GM21576 (cell line): ENCODE measurements at regions not wholly inside any gene's neighbourhood (a gene's known extent, or its start where the extent isn't known, plus 50 kb on each side); places are given as distances from the start of the nearest gene placed in this dataset.
"Not testable (repeated sequence)": the region's sequence is repeated elsewhere in the genome, so short reads cannot be mapped to it uniquely, and the experiment has no call there.

Experiments used
- ATAC-seq: cut with Tn5 transposase; IDR thresholded peaks from one replicate; pipeline ENCODE4 v1.9.1; 2021; ENCODE audit warnings: mild to moderate bottlenecking, moderate library complexity; ENCODE audit not compliant: unreplicated experiment

DNA sequence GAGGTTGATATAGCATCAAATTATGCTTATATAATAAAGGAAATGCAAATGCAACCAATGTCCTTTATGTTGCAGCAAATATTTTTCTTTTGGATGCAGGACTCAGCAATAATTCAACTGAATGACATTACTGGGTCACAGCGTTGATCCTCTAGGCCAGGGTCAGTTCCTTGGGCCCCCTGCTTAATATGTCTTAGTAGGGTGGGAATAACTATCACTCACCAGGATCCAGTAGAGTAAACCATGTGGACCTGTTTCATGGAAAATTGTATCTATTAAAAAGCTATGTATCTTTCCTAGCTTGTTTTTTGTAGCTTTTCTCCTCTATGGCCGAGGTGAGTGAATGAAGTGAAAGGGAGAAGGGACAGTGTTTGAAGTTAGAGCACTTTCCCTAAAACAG lies 161.5 kb upstream of the SSTR1 start:
- no peak for ATAC-seq

DNA sequence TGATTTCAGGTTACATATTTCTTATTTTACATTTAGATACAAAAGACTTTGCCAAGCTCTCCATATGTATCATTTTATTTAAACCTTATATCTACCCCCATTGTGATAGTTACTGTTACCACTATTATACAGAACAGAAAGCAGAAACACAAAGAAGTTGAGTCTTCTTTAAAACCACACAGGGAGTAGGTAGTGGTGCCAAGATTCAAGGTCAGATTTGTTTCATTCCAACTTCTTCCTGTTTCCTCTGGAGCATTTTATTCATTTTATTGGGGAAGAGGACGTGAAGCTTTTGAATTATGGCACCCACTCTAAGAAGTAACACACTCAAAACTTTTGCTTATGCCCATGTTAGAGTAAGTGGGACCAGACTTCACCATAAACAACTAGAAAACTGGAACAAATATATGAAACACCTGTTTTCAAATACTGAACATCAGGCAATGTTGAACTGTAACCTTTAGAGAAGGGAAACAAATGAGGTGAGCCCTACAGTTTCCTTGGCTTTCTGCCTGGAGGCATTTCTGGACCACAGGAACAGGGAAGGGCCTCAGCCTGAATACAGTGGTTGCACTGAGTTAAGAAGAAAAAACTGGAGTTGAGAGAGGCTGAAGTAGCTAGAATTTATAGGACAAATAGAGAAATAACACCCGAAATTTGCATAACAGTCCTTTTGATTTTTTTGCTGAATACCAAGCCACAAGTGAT lies 160.4 kb upstream of the SSTR1 start:
- no peak for ATAC-seq

DNA sequence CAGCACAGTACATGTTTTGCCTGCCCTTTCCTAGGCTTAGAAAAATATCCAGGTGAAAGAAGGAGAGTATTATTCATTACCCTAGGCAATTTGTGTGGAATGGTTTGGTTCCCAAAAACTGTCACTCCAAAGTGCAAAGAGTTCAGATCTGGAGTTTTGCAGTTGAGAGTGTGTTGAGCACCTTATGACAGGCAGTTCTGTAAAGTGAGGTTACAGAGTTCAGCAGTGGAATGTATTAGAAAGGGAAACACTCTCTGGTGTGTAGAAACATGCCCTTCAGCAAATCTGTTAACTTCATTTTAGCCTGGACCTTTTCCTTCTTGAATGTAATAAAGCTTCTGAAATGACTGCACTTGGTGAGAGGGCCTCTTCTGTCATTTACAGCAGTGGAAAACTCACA lies 154.0 kb upstream of the SSTR1 start:
- no peak for ATAC-seq

DNA sequence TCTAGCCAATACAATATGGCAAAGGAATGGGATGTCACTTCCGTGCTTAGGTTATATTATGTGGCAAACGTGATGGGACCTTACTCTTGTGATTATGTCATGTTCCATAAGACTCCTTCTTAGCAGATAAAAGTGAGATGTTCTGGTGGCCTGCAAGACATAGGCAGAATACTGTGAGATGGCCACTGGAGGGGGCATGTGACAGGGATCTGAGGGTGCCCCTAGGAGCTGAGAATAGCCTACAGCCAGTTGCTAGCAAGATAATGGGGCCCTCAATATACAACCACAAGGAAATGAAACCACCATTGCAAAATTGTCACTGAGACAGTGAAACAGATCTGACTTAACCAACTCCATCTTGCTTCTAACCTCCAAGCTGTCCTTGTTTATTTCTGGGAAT lies 151.4 kb upstream of the SSTR1 start:
- ATAC-seq, result no peak

DNA sequence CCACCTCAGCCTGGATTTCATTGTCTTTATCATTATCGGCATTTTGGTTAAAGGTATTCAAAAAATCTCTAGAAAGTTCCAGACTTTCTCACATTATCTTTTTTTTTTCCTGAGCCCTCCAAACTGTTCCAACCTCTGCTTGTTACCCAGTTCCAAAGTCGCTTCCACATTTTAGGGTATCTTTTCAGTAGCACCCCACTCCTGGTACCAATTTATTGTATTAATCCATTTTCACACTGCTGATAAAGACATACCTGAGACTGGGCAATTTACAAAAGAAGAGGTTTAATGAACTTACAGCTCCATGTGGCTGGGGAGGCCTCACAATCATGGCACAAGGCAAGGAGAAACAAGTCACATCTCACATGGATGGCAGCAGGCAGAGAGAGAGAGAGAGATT lies 145.5 kb upstream of the SSTR1 start:
- not testable (repeated sequence) for ATAC-seq

DNA sequence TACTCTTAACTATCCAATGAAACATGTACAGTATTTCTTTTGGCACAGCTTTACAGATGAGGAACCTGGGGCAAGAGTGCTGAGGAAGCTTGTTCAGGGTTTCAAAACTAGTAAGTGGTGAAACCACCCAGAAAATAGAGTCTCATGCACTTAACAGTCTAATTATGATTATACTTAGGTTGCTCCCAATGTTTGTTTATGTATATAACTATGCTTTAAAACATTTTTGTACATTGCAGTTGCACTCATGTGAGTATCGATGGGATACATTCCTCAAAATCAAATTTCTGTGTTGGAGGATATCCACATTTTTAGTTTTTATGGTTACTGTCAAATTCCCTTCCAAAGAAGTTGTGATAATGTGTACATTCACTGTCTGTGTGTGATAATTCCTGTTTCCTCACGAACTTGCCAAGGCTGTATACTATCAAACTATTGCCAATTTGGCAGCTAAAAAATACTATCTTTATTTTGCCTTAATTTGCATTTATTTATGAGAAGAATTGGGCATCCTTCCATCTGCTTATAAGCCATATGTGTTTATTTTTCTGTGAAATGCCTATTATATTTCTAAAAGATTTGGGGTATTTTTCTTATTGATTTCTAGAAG lies 143.9 kb upstream of the SSTR1 start:
- ATAC-seq, result no peak

DNA sequence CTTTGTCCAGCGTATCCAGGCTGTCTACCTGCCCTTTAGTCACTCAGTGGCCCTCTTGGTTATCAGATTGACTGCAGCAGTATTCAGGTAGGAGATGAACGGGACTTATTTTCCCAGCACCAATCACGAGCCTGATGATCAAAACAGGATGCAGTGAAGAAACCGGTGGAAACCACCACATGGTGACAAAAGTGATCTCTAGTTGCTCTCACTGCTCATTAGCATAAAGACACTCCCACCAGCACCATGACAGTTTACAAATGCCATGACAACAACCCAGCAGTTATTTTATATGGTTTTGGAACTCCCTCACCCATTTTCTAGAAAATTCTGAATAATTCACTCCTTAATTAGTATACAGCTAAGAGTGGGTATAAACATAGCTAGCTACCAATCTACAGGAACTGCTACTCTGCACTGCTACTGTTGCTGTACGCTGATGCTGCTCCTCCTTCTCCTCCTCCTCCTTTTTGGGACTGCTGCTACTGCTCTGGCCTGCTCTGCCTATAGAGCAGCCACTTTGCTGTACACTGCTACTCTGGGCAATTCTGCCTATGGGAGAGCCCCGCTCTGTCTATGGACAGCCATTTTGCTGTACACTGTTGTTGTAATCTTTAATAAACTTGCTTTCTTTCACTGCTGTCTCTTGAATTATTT lies 142.5 kb upstream of the SSTR1 start:
- no peak for ATAC-seq

DNA sequence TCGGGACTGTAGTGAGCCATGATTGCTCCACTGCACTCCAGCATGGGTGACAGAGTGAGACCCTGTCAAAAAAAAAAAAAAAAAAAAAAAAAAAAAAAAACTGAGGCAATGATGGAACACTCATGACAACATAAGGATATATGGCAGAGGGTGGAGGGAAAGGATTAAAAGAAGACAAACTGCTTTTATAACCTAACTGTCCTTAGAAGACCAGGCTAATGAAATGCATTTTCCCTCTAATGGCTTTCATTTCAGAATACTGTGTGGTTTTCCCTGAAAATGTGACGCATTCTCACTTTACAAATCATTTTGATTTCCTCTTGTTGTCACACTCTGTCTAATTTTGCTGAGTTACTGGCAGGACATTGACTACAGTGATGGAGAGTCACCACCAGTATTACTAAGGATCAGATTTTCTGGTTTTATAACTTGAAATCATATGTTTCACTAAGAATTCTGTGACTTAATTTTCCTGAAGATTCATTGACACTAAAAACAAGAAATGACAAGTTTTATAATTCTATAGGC lies 137.6 kb upstream of the SSTR1 start:
- ATAC-seq, result no peak

DNA sequence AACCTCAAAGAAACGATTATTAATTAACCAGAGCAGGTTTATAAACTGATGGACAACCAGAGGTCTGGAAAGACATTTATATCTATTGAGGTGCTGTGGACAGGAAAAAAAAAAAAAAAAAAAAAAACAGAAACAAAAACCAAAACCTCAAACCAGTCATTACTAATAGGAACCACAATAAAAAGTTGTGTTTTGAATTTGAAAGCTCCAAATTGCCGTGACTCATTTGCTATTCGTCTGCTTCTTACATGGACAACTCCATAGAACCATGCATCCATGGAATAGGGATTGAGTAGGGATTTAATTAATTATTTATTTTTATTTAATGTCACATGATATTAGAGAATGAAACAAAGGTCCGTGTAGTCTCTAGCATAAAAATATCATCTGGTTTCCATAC lies 134.1 kb upstream of the SSTR1 start:
- no peak for ATAC-seq

DNA sequence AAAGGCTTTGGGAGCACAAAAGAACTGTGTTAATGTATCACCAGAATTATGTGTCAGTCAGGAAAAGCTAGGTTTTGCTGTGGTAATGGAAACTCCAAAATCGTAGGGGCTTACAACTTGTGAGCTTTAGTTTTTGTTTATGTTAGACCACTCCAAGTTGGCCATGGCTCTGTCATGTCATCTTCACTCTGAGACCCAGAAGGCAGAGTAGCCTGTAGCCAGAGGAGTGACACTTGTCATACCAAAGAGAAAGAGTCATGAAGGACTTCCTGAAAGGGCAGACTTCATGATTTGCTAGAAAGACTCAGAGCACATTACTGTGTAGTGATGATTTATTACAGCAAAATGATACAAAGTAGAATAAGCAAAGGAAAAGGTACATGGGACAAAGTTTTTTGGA lies 133.6 kb upstream of the SSTR1 start:
- no peak for ATAC-seq

DNA sequence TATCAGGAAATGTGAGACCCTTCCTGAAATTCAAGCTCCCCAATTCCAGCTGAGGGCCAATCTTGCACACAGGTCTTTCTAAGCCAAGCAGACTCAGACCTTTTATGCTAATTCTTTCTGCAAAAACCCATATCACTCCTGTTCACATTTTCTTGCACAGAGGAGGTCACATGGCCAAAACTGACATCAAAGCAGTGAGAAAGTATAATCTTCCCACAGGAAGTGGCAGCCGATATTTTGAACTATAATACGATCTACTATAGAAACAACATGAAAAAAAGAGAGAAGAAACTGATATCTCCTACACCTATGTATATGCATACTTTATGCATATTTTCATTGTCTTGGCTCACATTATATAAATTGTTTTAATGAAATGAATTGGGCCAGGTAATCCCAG lies 132.9 kb upstream of the SSTR1 start:
- ATAC-seq, result no peak

DNA sequence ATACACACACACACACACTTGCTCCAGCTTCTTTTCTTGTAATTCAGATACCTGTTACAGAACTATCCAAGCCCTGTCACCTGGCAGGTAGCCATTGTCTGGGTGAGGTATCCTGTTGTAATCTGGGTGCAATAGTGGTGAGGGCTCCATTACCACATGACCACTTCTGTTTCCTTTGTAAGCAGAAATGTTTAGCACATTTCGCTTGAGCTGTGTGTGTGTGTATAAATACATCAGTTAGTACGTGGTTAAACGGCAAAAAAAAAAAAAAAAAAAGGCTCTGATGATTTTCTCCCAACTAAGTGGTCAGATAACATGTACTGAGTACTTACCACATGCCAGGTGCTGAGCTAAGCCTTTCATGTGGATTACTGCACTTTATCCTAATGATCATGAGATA lies 129.3 kb upstream of the SSTR1 start:
- no peak for ATAC-seq

DNA sequence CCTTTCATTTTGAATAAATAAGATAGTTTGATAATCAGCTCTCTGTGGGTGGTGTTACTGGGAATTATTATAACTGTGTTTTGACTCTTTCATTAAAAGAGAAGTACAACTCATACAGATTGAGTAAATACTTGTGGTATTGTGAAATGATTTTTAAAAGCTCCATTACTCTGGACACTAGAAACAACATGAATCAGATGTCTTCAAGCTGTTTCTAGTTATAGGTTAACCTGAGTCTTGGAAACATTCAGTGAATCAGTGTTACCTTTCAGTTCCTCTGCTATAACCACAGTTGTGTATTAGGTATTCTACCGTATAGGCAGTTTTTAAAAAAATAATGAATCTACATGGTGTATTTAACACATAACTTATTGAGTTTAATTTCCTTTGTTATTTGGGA lies 128.4 kb upstream of the SSTR1 start:
- ATAC-seq, result no peak

DNA sequence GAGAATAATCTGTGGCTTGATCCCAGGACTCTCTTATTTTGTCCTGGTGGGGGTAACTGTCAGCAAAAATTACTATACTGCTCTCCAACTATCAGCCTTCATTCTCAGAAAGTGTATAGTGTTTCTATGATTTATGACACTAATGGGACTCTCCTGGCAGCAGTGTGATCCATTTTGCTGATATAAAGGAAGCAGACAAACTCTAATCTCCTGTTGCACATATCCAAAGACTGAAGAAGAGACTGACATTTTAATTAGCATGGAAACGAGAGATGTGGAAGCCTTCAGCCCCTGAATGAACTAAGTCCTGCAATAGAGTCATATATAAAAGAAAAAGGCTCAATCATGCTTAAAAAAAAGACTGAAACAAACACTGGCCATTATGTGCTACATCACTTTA lies 127.8 kb upstream of the SSTR1 start:
- no peak for ATAC-seq

DNA sequence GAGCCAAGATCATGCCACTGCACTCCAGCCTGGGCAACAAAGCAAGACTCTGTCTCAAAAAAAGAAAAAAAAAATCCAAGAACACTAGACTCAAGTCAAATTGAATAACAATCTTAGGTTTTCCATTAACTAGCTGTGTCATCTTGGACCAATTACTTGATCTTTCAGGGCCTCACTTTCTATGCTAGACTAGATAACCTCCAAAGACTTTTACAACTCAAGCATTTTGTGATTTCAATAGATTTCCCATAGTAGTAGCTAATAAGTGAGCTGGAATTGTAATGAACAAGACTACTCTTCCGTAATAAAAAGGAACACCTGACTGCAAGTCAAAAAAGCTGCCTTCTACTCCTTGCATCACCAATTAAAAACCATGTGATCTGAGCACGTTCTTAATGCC lies 127.0 kb upstream of the SSTR1 start:
- no peak for ATAC-seq

DNA sequence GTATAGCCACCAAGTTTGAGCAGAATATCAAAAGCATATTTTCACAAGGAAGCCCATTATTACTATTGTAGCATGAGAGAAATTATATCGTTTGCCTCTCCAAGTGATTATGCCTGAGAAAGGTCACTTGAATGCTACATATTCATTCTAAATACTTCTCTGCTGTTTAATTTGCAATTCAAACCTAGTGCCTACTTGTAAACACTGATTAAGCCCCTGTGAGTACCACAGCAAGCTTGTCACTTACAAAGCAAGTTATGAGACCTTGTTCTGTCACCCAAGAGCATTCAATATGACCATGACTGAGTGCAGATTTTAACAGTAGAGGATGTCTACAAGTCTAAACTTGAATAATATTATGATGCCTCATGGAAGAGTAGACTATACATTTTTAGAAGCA lies 124.7 kb upstream of the SSTR1 start:
- ATAC-seq, result no peak

DNA sequence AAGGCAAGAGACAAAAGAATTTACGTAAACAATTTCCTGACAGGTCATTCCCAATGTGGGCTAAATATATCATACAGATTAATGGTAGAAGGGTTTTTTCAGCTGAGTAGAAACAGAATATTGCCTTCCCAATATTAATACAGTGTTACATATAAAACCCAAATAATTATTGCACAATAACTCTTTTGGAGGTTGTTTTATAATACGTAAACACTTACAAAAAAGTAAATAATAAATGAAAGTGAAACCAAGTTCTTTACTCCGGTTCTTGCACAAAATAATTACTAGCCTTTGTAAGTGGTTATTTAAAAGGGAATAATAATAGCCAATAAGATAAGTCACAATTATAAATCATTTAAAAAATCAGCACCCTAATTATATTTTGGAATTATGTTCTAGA lies 118.6 kb upstream of the SSTR1 start:
- ATAC-seq, result no peak

DNA sequence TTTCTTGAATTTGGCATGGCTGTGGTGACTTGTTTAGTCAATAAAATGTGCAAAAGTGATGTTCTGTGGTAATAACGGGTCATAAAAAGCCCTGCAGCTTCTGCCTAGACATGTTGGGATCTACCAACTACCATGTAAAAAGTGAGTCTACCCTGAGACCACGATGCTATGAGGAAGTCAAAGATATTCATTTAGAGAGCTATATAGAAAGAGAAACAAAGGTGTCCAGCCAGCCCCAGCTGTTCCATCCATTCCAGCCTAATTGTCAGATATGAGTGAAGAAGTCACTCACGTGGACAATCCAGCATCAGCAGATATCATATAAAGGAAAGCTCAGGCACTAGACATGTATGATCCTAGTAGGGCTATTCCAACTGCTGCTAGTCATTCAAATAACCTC lies 117.2 kb upstream of the SSTR1 start:
- ATAC-seq, result no peak

DNA sequence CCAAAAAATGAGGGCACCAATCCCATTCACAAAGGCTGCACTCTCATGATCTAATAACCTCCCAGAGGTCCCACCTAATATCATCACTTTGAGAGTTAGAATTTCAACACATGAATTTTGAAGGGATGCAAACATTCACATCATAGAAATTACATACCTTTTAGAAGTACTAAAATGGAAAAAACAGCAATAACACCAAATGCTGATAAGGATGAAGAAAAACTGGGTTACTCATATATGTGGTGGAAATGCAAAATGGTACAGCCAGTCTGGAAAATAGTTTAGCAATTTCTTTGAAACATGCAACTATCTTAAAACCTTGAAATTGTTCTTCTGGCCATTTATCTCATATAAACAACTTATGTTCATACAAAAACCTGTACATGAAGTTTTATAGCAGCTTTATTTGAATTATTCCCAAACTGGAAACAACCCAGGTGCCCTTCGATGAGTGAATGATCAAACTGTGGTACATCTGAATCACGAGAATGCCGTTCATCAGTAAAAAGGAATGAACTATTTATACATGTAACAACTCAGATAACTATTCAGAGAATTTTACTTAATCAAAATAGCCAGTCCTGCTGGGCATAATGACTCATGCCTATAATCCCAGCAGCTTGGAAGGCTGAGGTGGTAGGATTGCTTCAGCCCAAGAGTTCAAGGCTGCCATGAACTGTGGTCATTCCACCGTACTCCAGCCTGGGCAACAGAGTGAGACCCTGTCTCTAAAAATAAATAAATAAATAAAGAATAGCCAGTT lies 109.4 kb upstream of the SSTR1 start:
- ATAC-seq, result no peak

DNA sequence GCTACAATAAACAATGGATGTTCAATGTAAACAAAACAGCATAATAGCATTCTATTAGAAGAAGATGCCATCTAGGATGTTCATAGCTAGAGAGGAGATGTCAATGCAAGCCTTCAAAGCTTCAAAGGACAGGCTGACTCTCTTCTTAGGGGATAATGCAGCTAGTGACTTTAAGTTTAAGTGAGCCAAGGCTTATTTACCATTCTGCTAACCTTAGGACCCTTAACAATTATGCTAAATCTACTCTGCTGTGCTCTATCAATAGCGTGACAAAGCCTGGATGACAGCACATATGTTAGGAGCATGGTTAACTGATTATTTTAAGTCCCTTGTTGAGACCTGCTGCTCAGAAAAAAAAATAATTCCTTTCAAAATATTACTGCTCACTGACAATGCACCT lies 106.0 kb upstream of the SSTR1 start:
- no peak for ATAC-seq

DNA sequence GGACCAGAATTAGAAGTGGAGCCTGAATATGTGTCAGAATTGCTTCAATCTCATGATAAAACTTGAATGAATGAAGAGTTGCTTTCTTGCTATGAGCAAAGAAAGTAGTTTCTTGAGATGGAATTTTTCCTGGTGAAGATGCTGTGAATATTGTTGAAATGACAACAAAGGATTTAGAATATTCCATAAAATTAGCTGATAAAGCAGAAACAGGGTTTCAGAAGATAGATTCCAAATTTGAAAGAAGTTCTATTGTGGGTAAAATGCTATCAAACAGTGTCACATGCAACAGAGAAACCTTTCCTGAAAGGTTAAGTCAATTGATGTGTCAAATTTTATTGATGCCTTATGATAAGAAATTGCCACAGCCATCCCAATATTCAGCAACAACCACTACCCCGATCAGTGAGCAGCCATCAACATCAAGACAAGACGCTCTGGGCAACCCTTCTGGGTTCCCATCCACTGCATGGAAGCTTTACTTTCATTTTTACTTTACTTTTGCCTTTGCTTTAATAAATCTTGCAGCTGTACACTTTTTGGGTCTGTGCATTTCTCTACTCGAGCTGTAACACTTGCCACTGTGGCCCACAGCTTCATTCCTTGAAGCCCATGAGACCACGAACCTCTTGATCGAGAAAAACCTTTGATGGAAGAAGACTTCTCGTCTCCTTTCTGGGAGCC lies 104.0 kb upstream of the SSTR1 start:
- ATAC-seq, result no peak
